Mucosa of rectum (tissue), 2 donors: ENCODE measurements at regions not wholly inside any gene's neighbourhood (a gene's known extent, or its start where the extent isn't known, plus 50 kb on each side); places are given as distances from the start of the nearest gene placed in this dataset.
"Not testable (repeated sequence)": the region's sequence is repeated elsewhere in the genome, so short reads cannot be mapped to it uniquely, and the experiment has no call there.

Experiments used
- H3K27ac ChIP-seq, 2 donors: one replicate each; pipeline ENCODE4 v1.7.0; 2013; ENCODE audit warnings: inconsistent platforms in 2 of 2, low read depth in 2 of 2, low read length in 2 of 2
- H3K27me3 ChIP-seq, 2 donors: one replicate each; pipeline ENCODE4 v1.7.0; 2013; ENCODE audit warnings: low read length in 2 of 2; ENCODE audit not compliant: control insufficient read depth in 2 of 2, insufficient read depth in 2 of 2
- H3K36me3 ChIP-seq, 2 donors: one replicate each; pipeline ENCODE4 v1.7.0; 2013; ENCODE audit warnings: low read length in 2 of 2; ENCODE audit not compliant: control insufficient read depth in 2 of 2, insufficient read depth in 2 of 2
- H3K4me1 ChIP-seq, 2 donors: one replicate each; pipeline ENCODE4 v1.7.0; 2013; ENCODE audit warnings: low read length in 2 of 2, mild to moderate bottlenecking in 1 of 2; ENCODE audit not compliant: control insufficient read depth in 2 of 2, insufficient read depth in 2 of 2
- H3K4me3 ChIP-seq, 2 donors: one replicate each; pipeline ENCODE4 v1.7.0; 2013; ENCODE audit warnings: low read length in 2 of 2
- H3K9ac ChIP-seq, 2 donors: one replicate each; pipeline ENCODE4 v1.7.0; 2013; ENCODE audit warnings: low read length in 2 of 2, low read depth in 1 of 2, mild to moderate bottlenecking in 1 of 2
- H3K9me3 ChIP-seq, 2 donors: one replicate each; pipeline ENCODE4 v1.7.0; 2013; ENCODE audit warnings: low read length in 2 of 2; ENCODE audit not compliant: control insufficient read depth in 2 of 2
- donor health status: healthy.
- donor health status: Normal muscosa, but diverticular disease.

DNA sequence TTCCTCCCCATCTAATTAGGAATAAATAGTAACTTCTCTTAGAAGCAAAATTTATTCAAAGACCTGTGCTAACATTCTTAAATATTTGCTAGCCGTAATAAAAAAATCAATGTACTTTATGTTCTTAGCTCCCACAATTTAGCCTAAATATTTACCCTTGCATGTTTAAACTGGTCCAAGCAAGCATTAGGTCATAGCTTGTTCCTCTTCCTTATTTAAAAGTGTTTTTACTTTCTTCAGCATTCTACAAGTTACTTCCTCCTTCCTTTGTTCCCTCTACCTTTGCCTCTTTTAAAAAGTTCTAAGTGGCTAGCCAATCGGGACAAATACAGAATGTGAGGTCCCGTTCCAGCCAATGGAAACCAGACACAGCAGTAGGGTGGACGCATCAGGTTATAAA lies 172.9 kb upstream of the MBL2 start:
- H3K9ac ChIP-seq, H3K27me3 ChIP-seq, H3K27ac ChIP-seq, H3K4me1 ChIP-seq, H3K4me3 ChIP-seq, H3K36me3 ChIP-seq, H3K9me3 ChIP-seq: not testable (repeated sequence)

DNA sequence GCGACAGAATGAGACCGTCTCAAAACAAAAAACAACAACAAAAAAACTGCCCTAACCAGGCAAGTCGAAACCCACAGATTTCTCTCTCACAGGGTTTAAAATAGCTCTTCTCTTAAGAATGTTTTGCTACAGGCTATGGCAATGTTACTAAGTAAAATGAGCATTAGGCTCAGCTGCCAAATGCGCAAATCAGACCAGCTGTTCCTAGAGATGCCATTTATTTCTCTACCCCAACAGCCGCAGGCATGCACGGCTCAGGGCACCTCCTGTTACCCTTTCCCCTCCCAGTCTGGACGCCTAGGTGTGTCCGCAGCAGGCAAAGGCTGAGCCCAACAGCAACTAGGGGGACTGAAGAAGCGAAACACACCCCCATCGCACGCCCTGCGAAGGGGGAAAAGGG lies 168.3 kb upstream of the MBL2 start:
- no peaks in the 10 kb centered on the region for H3K27me3 ChIP-seq
- H3K36me3 ChIP-seq: no peaks in the 10 kb centered on the region
- H3K4me1 ChIP-seq: no peaks in the 10 kb centered on the region
- no peak overlapping the region for H3K4me3 ChIP-seq
- no peaks in the 10 kb centered on the region for H3K9me3 ChIP-seq
- H3K9ac ChIP-seq: no peak overlapping the region
- H3K27ac ChIP-seq: no peak overlapping the region

DNA sequence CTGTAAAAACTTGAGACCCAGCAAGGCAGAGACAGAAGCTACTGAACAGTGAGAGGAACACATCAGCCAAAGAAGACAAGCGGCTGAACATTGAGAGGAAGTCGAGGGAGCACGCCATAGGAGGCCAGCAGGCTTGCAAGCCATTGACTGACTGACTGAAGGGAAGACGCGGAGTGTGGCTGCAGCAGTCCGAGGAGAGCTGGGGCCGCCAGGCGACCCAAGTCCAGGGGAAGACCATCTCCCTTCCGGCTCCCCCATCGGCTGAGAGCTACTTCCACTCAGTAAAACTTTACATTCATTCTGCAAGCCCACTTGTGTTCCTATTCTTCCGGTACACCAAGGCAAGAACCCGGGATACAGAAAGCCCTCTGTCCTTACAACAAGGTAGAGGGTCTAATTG lies 167.3 kb upstream of the MBL2 start:
- Histone ChIP-seq H3K36me3 (no peaks in the 10 kb centered on the region), H3K4me3 (no peak overlapping the region), H3K27me3 (no peaks in the 10 kb centered on the region), H3K27ac (no peak overlapping the region), H3K9ac (no peak overlapping the region), H3K9me3 (no peaks in the 10 kb centered on the region), H3K4me1 (no peaks in the 10 kb centered on the region)

DNA sequence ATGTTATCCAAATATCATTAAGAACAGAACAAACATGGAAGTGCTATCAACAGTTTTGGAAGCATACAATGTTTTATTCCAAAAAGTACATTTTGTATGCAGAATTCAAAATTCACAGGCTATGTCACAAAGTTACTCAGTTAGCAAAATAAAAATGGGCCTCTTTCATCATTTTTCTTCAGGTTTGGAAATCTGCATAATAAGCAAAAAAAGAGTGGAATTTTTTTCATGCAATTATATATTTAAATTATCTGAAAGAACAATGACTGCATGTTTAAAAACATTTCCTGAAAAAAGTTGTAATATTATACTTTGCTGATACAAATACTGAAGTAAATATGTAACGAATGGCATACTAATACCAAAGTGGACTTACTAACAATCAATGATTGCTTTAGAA lies 161.2 kb upstream of the MBL2 start:
- H3K9me3 ChIP-seq: no peaks in the 10 kb centered on the region
- H3K27ac ChIP-seq: no peak overlapping the region
- no peak overlapping the region for H3K9ac ChIP-seq
- no peaks in the 10 kb centered on the region for H3K36me3 ChIP-seq
- no peak overlapping the region for H3K4me3 ChIP-seq
- H3K27me3 ChIP-seq: no peaks in the 10 kb centered on the region
- no peaks in the 10 kb centered on the region for H3K4me1 ChIP-seq

DNA sequence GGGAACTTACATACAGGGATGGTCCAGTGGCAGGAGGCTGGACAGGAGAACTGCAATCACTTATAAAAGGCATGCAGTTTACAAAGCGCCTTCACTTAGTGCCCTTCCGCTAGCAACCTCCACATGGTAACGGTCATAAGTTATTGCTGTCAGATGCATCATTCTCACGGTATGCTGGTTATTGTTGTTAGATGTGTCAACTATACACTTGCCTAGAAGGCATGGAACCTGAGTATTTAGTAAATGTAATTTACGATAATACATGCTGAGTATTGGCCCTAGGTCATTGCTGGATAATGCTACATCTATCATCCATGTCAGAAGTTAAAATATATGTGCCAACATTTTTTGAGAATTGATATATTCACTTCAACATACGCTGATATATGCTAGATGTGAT lies 155.1 kb upstream of the MBL2 start:
- Histone ChIP-seq H3K27me3 (no peaks in the 10 kb centered on the region), H3K9ac (no peak overlapping the region), H3K4me1 (no peaks in the 10 kb centered on the region), H3K27ac (no peak overlapping the region), H3K4me3 (no peak overlapping the region), H3K36me3 (no peaks in the 10 kb centered on the region), H3K9me3 (no peaks in the 10 kb centered on the region)

DNA sequence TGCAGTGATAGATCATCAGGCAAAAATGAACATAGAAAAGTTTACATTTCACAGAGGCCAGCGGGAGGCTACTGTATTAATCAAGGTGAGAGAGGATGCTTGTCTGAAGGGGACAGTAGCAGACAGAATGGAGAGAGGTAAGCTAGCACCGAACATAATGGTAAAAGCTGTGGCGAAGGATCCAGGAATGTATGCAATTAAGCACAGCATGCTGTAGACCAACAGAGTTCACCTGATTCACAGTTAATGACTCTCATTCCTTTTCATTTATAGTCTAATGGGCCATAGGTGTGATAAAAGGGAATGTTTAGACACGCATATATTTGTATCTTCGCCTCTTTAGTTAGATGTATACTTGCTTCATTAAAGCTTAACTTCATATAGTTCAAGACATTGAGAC lies 150.9 kb upstream of the MBL2 start:
- H3K27ac ChIP-seq: no peak overlapping the region
- no peaks in the 10 kb centered on the region for H3K9me3 ChIP-seq
- H3K4me1 ChIP-seq: no peaks in the 10 kb centered on the region
- H3K27me3 ChIP-seq: no peaks in the 10 kb centered on the region
- no peak overlapping the region for H3K9ac ChIP-seq
- H3K36me3 ChIP-seq: no peaks in the 10 kb centered on the region
- no peak overlapping the region for H3K4me3 ChIP-seq

DNA sequence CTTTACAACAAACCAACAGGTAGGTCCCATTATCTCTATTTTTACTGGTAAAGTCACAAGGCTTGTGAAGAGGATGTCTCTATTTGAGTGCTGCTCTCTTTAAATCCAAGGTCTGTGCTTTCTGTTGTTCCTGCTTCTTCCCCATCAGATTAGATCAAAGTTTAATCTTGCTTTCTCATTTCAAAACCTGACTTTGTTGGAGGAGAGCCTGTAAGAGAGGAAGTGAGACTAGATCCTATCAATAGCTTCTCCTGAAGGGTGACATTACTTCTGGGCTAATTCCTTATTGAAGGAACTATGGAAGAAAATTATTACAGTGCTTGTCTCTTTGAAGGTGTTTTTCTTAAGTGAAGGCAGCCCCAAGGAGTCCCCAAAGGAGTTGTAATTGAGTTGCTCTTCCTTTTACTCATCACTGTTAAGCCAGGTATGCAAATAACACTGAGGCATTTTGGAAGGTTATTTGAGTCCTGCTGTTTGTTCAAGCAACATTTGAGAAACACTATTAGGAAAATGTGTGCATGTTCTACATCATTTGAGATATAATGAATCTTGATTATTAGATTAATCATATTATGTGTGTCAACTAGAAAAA lies 146.2 kb upstream of the MBL2 start:
- H3K9ac ChIP-seq: no peak overlapping the region
- no peaks in the 10 kb centered on the region for H3K9me3 ChIP-seq
- no peak overlapping the region for H3K27ac ChIP-seq
- no peaks in the 10 kb centered on the region for H3K4me1 ChIP-seq
- no peaks in the 10 kb centered on the region for H3K36me3 ChIP-seq
- no peak overlapping the region for H3K4me3 ChIP-seq
- no peaks in the 10 kb centered on the region for H3K27me3 ChIP-seq

DNA sequence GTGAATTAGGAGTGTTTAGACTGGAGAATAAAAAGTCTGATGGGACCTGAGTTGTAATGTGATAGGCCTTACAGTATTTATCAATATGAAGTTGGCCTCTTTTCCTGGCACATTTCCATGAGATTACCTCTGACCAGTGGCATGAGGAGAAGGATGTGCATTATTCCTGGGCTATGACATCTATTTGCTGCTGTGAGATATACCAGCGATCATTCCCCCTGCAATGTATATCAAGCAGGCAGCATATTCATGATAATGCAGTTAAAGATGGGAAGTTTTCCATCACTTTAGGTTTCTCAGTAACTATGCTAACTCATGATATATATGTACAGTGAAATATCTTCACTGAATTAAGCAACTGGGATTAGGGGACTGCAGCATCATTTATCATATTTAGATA lies 142.8 kb upstream of the MBL2 start:
- H3K9me3 ChIP-seq: no peaks in the 10 kb centered on the region
- H3K4me3 ChIP-seq: no peak overlapping the region
- no peaks in the 10 kb centered on the region for H3K4me1 ChIP-seq
- H3K36me3 ChIP-seq: no peaks in the 10 kb centered on the region
- H3K27me3 ChIP-seq: no peaks in the 10 kb centered on the region
- H3K9ac ChIP-seq: no peak overlapping the region
- H3K27ac ChIP-seq: no peak overlapping the region

DNA sequence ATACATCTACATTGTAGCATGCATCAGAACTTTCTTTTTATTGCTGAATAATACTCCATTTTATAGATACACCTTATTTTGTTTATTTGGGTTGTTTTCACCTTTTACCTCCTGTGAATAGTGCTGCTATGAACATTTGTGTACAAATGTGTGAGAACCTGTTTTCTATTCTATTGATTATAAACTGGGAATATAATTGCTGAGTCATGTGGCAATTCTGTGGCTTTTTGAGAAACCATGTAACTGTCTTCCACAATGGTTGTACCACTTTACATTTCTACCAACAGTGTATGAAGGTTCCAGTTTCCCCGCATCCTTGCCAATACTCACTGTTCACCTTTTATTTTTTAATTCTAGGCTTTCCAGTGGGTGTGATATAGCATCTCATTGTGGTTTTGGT lies 138.6 kb upstream of the MBL2 start:
- Histone ChIP-seq H3K27me3 (no peaks in the 10 kb centered on the region), H3K9me3 (no peaks in the 10 kb centered on the region), H3K27ac (no peak overlapping the region), H3K9ac (no peak overlapping the region), H3K4me1 (no peaks in the 10 kb centered on the region), H3K4me3 (no peak overlapping the region), H3K36me3 (no peaks in the 10 kb centered on the region)

DNA sequence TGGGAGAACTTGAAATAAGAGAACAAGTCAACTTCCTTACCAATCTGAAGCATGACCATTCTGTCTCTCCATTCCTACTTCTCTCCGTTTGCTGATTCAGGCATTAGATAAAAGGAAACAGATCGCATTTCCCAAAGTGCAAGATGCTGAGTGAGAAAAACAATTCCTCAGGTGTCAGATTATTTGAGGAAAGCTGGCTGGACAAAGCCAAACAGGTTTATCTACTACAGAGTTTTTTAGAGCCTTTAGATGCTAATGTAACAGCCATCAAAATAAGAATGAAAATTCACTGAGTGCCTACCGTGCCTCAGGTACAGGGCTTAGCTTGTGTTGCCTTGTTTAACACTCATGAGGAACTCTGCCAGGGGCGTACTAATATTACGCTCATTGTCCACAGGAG lies 135.9 kb upstream of the MBL2 start:
- no peak overlapping the region for H3K9ac ChIP-seq
- H3K4me1 ChIP-seq: no peaks in the 10 kb centered on the region
- no peak overlapping the region for H3K4me3 ChIP-seq
- H3K36me3 ChIP-seq: no peaks in the 10 kb centered on the region
- H3K27ac ChIP-seq: no peak overlapping the region
- H3K27me3 ChIP-seq: no peaks in the 10 kb centered on the region
- no peaks in the 10 kb centered on the region for H3K9me3 ChIP-seq

DNA sequence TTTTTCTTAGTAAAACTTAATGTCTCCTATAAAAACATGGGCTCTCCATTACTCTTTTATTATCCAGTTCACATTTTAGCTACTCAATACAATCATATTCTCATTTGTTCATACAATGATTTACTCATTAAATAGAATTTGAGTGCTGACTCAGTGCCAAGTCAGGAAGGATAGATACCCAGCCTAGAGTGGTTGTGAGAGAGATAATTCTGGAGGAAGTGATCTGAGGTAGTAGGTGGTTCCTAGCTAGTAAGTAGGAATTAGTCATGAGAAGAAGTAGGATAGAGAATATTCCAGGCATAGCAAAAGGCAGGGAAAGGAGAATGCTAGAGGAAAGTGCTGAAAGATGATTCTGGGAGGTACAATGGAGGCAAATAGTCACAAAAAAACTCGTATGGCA lies 133.5 kb upstream of the MBL2 start:
- no peaks in the 10 kb centered on the region for H3K9me3 ChIP-seq
- H3K27ac ChIP-seq: no peak overlapping the region
- no peak overlapping the region for H3K9ac ChIP-seq
- no peak overlapping the region for H3K4me3 ChIP-seq
- H3K27me3 ChIP-seq: no peaks in the 10 kb centered on the region
- H3K4me1 ChIP-seq: no peaks in the 10 kb centered on the region
- H3K36me3 ChIP-seq: no peaks in the 10 kb centered on the region
